ENCODE measurements at regions not wholly inside any gene's neighbourhood (a gene's known extent, or its start where the extent isn't known, plus 50 kb on each side); places are given as distances from the start of the nearest gene placed in this dataset.

DNA sequence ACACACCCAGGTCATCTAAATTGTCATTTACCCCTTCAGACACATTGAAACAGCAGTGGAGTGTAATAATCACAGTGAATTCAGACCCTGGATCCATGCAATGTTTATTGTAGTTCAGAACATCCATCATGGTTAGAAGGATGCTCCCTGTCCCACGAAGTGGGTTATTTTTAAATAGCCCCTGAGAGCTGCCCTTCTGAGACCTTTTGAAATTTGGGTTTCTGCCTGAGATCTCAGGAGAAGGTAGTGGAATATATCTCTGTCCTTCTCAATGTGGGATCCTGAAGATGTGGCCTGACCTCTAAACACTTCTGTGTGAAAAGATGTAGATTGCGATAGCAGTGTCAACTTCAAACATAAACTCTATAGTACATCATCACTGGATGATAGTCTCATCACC, 1080.6 kb downstream of the TMEM121 start (continued):
- TF ChIP-seq SIN3A (conservative IDR thresholded peaks at IDR 0.05 in 1 of 2, IDR thresholded peaks at IDR 0.05 in 1 of 2; ENCODE audit: low read depth in 1 of 2, low read length in 2 of 2), result no peak
- no peak for TF ChIP-seq CBX8 (IDR thresholded peaks at IDR 0.05; ENCODE audit: borderline replicate concordance, low read depth, low read length)
- no peak for TF ChIP-seq MAX (IDR thresholded peaks at IDR 0.05)

Measured in H1 (cell line).